WERI-Rb-1 (cell line): ENCODE measurements at regions not wholly inside any gene's neighbourhood (a gene's known extent, or its start where the extent isn't known, plus 50 kb on each side); places are given as distances from the start of the nearest gene placed in this dataset.

ENCODE experiments used
- DNase-seq: peaks from one replicate; pipeline ENCODE4 v3.0.0-alpha.2; 2020
- H3K27ac ChIP-seq: fragments of 250-450 bp; sonication (Bioruptor Pico); 2 replicates; pipeline ENCODE4 v1.5.1; 2020; ENCODE audit warnings: mild to moderate bottlenecking, moderate library complexity
- H3K27me3 ChIP-seq: fragments of 250-450 bp; sonication (Bioruptor Pico); 2 replicates; pipeline ENCODE4 v1.5.1; 2021; ENCODE audit warnings: mild to moderate bottlenecking, low read depth, moderate library complexity; ENCODE audit not compliant: insufficient read depth, severe bottlenecking
- H3K36me3 ChIP-seq: fragments of 250-450 bp; sonication (Bioruptor Pico); 2 replicates; pipeline ENCODE4 v1.5.1; 2020; ENCODE audit warnings: mild to moderate bottlenecking, moderate library complexity
- H3K4me3 ChIP-seq: 2 replicates; pipeline ENCODE4 v1.5.1; 2011; ENCODE audit warnings: low read depth, mild to moderate bottlenecking, control low read depth, low read length
- H3K9me3 ChIP-seq: fragments of 250-450 bp; sonication (Bioruptor Pico); 2 replicates; pipeline ENCODE4 v1.5.1; 2021; ENCODE audit warnings: mild to moderate bottlenecking, moderate library complexity; ENCODE audit not compliant: severe bottlenecking
- CTCF ChIP-seq: IDR thresholded peaks from 2 replicates; pipeline ENCODE4 v1.5.1; 2011; ENCODE audit warnings: low read depth, mild to moderate bottlenecking, control low read depth, inconsistent platforms, low read length

GRCh38 chr11:70921804-70922203 is 330.6 kb downstream of the SHANK2 start:
- H3K9me3 ChIP-seq, result peaks cover 20% of the 10 kb centered on the region
- no peak for TF ChIP-seq CTCF
- H3K36me3 ChIP-seq, result no peaks in the 10 kb centered on the region

DNA sequence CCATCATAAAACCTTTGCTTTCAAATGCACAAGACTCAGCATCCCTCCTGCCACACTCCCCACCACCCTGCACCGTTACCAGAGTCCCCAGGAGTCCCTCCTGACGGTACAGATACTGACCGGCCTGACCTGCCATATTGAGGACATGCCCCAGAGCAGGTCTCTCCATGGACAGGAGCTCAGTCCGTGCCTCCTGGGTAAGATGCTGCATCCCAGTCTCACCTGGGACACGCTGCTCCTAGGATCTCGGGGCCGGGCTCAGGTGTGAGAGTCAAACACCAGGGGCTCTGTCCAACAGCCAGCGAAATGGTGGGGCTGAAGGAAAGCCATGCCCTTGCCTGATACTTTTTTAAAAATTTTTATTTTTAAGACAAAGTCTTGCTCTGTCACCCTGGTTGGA is 328.3 kb downstream of the SHANK2 start:
- H3K9me3 ChIP-seq, result peaks cover 20% of the 10 kb centered on the region
- no peaks in the 10 kb centered on the region for H3K36me3 ChIP-seq
- no peak for TF ChIP-seq CTCF
- no peaks in the 10 kb centered on the region for H3K27me3 ChIP-seq
- no peak for DNase-seq
- H3K27ac ChIP-seq, result no peak overlapping the region
- no peak overlapping the region for H3K4me3 ChIP-seq

More at GRCh38 chr11:70921804-70922203, 330.6 kb downstream of the SHANK2 start:
- no peak overlapping the region for H3K4me3 ChIP-seq
- H3K27me3 ChIP-seq, result no peaks in the 10 kb centered on the region
- no peak overlapping the region for H3K27ac ChIP-seq
- DNase-seq, result no peak

GRCh38 chr11:70925238-70925637 is 327.1 kb downstream of the SHANK2 start:
- Histone ChIP-seq H3K36me3 (no peaks in the 10 kb centered on the region), H3K27ac (no peak overlapping the region), H3K4me3 (no peak overlapping the region), H3K27me3 (no peaks in the 10 kb centered on the region), H3K9me3 (peaks cover 15% of the 10 kb centered on the region)
- no peak for DNase-seq
- no peak for TF ChIP-seq CTCF

- H3K27ac ChIP-seq, result no peak overlapping the region
- H3K4me3 ChIP-seq, result no peak overlapping the region
- DNase-seq, result peak; percentile 20
- TF ChIP-seq CTCF, result peak; percentile 24; the same call in 1 of the 2 replicates
- no peaks in the 10 kb centered on the region for H3K27me3 ChIP-seq
- H3K36me3 ChIP-seq, result no peaks in the 10 kb centered on the region
- H3K9me3 ChIP-seq, result peaks cover 6% of the 10 kb centered on the region
Observed at GRCh38 chr11:70926543-70927201, 325.7 kb downstream of the SHANK2 start.

DNA sequence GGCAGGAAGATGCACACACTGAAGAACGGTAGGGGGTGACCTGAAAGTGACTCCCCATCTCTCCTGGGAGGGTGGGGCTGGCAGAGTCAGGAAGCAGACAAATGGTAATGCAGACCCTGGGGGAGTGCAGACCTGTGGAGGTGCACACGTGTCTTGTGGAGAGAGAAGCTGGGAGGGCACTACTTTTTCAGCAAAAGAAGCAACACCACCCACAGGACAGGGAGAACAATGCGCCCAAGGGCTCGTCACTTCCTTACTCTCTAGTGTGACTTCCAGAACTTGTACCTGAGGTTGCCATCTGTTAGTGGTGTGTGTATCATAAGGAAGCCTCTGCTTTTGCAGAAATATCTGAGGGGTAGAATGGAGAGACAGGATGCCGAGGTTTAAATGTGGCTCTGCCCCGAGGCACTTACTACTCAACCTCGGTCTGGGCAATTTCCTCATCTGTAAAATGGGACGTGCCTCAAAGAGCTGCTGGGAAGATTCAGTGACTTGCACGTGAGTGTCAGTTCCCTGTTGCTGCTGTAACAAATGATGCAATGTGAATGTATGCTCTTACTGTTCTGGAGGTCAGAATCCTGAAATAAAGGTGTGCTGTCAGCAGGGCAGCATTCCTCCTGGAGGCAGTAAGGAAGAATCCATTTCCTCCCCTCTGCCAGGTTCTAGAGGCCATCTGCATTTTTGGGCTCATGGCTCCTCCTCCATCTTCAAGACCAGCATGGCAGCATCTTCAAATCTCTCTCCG is 323.4 kb downstream of the SHANK2 start:
- H3K4me3 ChIP-seq, result no peak overlapping the region
- peaks cover 2% of the 10 kb centered on the region for H3K9me3 ChIP-seq
- H3K36me3 ChIP-seq, result no peaks in the 10 kb centered on the region
- no peaks in the 10 kb centered on the region for H3K27me3 ChIP-seq
- DNase-seq, result peak; percentile 33
- TF ChIP-seq CTCF, result peak; percentile 79
- H3K27ac ChIP-seq, result no peak overlapping the region

GRCh38 chr11:70930215-70930614 is 322.2 kb downstream of the SHANK2 start:
- Histone ChIP-seq H3K27ac (no peak overlapping the region), H3K27me3 (no peaks in the 10 kb centered on the region), H3K9me3 (peaks cover 2% of the 10 kb centered on the region), H3K4me3 (no peak overlapping the region), H3K36me3 (no peaks in the 10 kb centered on the region)
- no peak for TF ChIP-seq CTCF
- no peak for DNase-seq
